Keratinocyte (primary cell): ENCODE measurements at regions not wholly inside any gene's neighbourhood (a gene's known extent, or its start where the extent isn't known, plus 50 kb on each side); places are given as distances from the start of the nearest gene placed in this dataset.

Experiments used
- EZH2 ChIP-seq: IDR thresholded peaks from one replicate; pipeline ENCODE4 v1.6.1; 2012; ENCODE audit warnings: inconsistent platforms, mild to moderate bottlenecking, low read length, moderate library complexity
- TF ChIP-seq, protein P1 (sequence below), 3 experiments: IDR thresholded peaks in 1 of 3; conservative IDR thresholded peaks in 1 of 3; optimal IDR thresholded peaks in 1 of 3; 2 replicates in 2 of 3; 3 replicates in 1 of 3; pipeline versions ENCODE3 to v1.5.1; 2011; ENCODE audit warnings: low read length in 3 of 3, mild to moderate bottlenecking in 3 of 3, moderate library complexity in 2 of 3, control low read depth in 1 of 3, inconsistent platforms in 1 of 3; ENCODE audit not compliant: insufficient read depth in 2 of 3; ENCODE audit errors: extremely low read depth in 1 of 3

DNA sequence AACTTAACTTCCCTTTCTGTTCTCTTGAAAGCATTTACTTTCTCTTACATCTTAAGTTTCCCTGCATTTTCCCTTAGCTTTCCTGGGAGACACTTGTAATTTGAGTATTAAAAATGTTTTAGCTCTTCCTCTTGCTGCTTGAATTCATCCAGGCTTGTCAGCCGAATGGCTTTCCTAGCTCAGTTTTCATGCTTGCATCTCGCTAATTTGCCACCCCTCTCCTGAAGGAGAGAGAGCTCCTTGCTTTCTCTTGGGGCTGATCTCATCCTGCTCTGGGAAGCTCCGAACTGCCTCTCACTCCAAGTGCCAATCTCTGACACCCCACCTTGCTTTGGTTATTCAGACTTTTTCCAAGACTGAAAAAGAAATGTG is 374.6 kb upstream of the TBL1XR1 start:
- TF ChIP-seq, protein P1, sequence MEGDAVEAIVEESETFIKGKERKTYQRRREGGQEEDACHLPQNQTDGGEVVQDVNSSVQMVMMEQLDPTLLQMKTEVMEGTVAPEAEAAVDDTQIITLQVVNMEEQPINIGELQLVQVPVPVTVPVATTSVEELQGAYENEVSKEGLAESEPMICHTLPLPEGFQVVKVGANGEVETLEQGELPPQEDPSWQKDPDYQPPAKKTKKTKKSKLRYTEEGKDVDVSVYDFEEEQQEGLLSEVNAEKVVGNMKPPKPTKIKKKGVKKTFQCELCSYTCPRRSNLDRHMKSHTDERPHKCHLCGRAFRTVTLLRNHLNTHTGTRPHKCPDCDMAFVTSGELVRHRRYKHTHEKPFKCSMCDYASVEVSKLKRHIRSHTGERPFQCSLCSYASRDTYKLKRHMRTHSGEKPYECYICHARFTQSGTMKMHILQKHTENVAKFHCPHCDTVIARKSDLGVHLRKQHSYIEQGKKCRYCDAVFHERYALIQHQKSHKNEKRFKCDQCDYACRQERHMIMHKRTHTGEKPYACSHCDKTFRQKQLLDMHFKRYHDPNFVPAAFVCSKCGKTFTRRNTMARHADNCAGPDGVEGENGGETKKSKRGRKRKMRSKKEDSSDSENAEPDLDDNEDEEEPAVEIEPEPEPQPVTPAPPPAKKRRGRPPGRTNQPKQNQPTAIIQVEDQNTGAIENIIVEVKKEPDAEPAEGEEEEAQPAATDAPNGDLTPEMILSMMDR (optimal IDR thresholded peaks at IDR 0.05 in 1 of 3, IDR thresholded peaks at IDR 0.05 in 1 of 3, conservative IDR thresholded peaks at IDR 0.05 in 1 of 3; ENCODE audit: extremely low read depth in 1 of 3, insufficient read depth in 2 of 3, low read length in 3 of 3): no peak
- no peak for TF ChIP-seq EZH2
